Superior temporal gyrus (tissue), 1 donor: ENCODE measurements at regions not wholly inside any gene's neighbourhood (a gene's known extent, or its start where the extent isn't known, plus 50 kb on each side); places are given as distances from the start of the nearest gene placed in this dataset.

Source experiments
- DNase-seq: peaks from one replicate; pipeline ENCODE4 v3.0.0-alpha.2; 2016; ENCODE audit errors: extremely low spot score

- peak; percentile 70 for DNase-seq
These were observed 176.6 kb upstream of the C9orf72 start for GRCh38 chr9:27749838-27750237.

GRCh38 chr9:27750566-27750965 is 177.3 kb upstream of the C9orf72 start:
- no peak for DNase-seq

- no peak for DNase-seq
These were observed 178.8 kb upstream of the C9orf72 start for GRCh38 chr9:27752069-27752468.

- no peak for DNase-seq
These were observed 182.6 kb upstream of the C9orf72 start for GRCh38 chr9:27755846-27756245.

- DNase-seq, result no peak
These were observed 183.1 kb upstream of the C9orf72 start for GRCh38 chr9:27756418-27756817.

- no peak for DNase-seq
These were observed 190.6 kb upstream of the C9orf72 start for GRCh38 chr9:27763831-27764230.

GRCh38 chr9:27765266-27766072 is 192.2 kb upstream of the C9orf72 start:
- DNase-seq, result no peak

GRCh38 chr9:27766073-27766835 is 193.0 kb upstream of the C9orf72 start:
- no peak for DNase-seq

GRCh38 chr9:27768781-27769180 is 195.5 kb upstream of the C9orf72 start:
- no peak for DNase-seq

- DNase-seq, result no peak
These were observed 197.3 kb upstream of the C9orf72 start for GRCh38 chr9:27770541-27770940.

GRCh38 chr9:27771803-27772545 is 198.7 kb upstream of the C9orf72 start:
- DNase-seq, result no peak

- DNase-seq, result no peak
These were observed 211.8 kb upstream of the C9orf72 start for GRCh38 chr9:27784847-27785713.

GRCh38 chr9:27785714-27786100 is 212.4 kb upstream of the C9orf72 start:
- DNase-seq, result no peak

- DNase-seq, result no peak
These were observed 214.6 kb upstream of the C9orf72 start for GRCh38 chr9:27787891-27788290.

- no peak for DNase-seq
These were observed 218.0 kb upstream of the C9orf72 start for GRCh38 chr9:27791311-27791710.

- no peak for DNase-seq
These were observed 219.8 kb upstream of the C9orf72 start for GRCh38 chr9:27792971-27793689.

GRCh38 chr9:27799326-27799725 is 226.0 kb upstream of the C9orf72 start:
- no peak for DNase-seq

- DNase-seq, result no peak
These were observed 226.9 kb upstream of the C9orf72 start for GRCh38 chr9:27800159-27800558.

GRCh38 chr9:27800692-27801370 is 227.6 kb upstream of the C9orf72 start:
- DNase-seq, result no peak

GRCh38 chr9:27801545-27801944 is 228.3 kb upstream of the C9orf72 start:
- no peak for DNase-seq
